GM19452 (cell line): ENCODE measurements at regions not wholly inside any gene's neighbourhood (a gene's known extent, or its start where the extent isn't known, plus 50 kb on each side); places are given as distances from the start of the nearest gene placed in this dataset.
"Not testable (repeated sequence)": the region's sequence is repeated elsewhere in the genome, so short reads cannot be mapped to it uniquely, and the experiment has no call there.

Experiments
- ATAC-seq: cut with Tn5 transposase; IDR thresholded peaks from one replicate; pipeline ENCODE4 v1.9.1; 2021; ENCODE audit not compliant: unreplicated experiment

DNA sequence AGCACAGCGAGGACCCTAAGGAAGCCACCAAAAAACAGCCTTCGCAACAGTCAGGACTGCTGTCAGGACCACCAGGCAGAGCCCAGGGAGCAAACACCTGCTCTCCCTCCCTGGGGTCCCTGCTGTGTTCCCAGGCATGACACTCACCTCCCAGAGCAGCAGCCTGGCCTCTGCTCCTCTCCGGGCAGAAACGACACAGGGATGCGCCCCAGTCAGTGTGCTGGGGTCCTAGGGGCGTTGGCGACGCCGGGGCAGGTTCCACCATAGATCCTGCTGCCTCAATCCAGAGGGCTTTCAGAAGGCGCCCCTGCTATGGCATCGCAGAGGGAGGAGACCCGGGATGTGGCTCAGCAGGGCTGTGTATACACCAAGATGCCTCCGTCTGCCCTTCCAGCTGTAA is 169.7 kb upstream of the FOXD4L5 start:
- ATAC-seq: not testable (repeated sequence)

GRCh38 chr9:65454034-65454433 is 169.0 kb upstream of the FOXD4L5 start:
- ATAC-seq: not testable (repeated sequence)

GRCh38 chr9:65449886-65450610 is 165.0 kb upstream of the FOXD4L5 start:
- ATAC-seq: not testable (repeated sequence)

GRCh38 chr9:65449423-65449822 is 164.4 kb upstream of the FOXD4L5 start:
- no peak for ATAC-seq

DNA sequence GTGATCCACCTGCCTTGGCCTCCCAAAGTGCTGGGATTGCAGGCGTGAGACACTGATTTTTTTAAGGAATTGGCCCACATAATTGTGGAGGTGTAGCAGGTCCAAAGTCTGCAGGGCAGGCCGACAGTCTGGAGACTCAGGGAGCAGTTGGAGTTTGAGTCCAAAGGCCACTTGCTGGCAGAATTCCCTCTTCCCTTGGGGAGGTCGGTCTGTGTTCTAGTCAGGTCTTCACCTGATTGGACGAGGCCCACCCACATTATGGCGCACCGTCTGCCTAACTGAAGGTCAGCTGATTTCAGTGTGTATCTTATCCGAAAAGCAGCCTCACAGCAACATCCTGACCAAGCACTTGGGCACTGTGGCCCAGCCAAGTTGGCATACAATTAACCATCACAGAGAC is 162.1 kb upstream of the FOXD4L5 start:
- ATAC-seq: not testable (repeated sequence)

- not testable (repeated sequence) for ATAC-seq
Measured at GRCh38 chr9:65445991-65446390, 161.0 kb upstream of the FOXD4L5 start.

DNA sequence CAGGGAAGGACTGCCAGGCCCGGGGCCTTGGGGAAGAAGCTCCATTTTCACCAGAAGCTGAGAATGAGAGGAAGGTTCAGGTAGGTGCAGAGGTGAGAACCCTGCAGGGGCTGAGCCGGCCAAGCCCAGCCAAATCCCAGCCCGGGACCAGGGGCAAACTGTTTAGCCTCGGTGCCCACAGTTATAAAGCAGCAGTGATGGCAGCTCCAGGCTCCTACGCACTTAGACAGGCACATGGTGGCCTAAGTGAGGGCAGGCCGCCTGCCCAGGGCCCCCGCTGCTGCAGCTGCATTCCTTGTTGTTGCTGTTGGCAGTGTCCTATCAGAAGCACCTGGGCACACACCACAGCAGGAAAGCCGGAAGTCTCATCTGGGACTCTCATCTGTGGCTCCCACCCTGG is 159.9 kb upstream of the FOXD4L5 start:
- ATAC-seq: no peak

- ATAC-seq: not testable (repeated sequence)
Measured at GRCh38 chr9:65442116-65442515, 157.1 kb upstream of the FOXD4L5 start.

GRCh38 chr9:65441324-65441920 is 156.4 kb upstream of the FOXD4L5 start:
- not testable (repeated sequence) for ATAC-seq

DNA sequence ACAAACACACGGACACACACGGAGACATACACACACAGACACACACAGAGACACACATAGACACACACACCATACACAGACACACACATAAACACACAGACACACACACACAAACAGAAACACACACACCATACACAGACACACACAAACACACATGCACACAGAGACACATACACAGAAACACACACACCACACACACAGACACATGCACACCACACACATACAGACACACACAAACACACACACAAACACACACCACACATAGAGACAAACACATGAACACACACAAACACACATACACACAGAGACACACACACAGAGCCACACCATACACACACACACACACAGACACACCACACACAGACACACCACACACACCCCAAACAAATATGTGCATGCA is 152.7 kb upstream of the FOXD4L5 start:
- no peak for ATAC-seq

DNA sequence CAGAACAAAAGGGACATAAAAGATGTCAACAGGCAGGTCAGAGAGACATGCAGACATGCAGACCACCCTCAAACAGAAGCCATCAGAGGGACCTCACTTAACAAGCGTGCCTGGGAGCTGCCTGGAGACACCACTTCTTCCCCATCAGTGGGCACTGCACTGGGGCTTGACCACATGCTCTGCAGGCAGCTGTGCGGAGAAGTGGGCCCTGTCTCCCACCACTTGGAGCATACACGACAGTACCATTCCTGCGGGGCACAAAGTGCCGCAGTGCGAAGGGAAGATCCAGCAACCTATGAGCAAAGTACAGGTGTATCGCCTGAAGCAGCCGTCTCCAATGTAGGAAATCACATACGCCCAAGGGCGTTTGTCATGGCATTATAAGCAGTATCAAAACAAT is 150.5 kb upstream of the FOXD4L5 start:
- no peak for ATAC-seq

- ATAC-seq: no peak
Measured at GRCh38 chr9:65432722-65433323, 147.8 kb upstream of the FOXD4L5 start.

GRCh38 chr9:65432051-65432450 is 147.0 kb upstream of the FOXD4L5 start:
- ATAC-seq: no peak

DNA sequence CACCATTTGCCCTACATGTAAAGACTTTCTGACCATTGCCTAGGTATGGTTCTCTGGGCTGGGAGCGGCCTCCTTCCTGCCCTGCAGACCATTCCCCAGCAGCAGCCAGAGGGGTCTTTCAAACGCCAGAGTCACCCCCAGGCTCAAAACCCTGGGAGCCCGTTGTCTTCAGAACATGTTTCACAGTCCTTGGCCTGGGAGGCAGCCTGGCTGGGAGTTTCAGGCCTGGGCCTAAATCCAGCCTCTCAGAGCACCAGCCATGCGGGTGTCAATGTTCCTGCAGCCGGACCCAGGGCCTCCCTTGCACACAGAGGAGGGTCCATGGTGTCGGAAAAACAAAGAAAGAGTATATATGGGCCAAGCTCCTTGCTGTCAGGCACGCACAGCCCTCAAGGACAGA is 145.2 kb upstream of the FOXD4L5 start:
- no peak for ATAC-seq

- ATAC-seq: not testable (repeated sequence)
Measured at GRCh38 chr9:65427361-65427760, 142.4 kb upstream of the FOXD4L5 start.

DNA sequence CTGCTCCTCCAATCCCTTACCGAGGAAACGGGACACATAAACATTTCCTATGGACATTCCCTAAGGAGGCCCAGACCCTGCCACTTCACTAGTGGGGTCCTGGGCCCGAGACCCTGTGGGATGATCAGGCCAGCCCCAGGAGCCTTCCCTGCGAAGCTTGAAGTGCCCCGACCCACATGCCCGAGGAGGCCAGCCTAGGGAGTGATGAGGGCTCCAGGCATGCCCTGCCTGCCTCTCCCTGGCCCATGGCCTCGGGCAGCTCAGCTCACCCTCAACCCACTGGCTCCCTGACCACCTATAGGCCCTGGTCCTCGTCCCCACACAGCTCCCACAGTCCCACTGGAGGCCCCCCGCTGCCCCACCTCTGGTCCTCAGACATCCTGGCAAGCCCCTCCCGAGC is 141.8 kb upstream of the FOXD4L5 start:
- ATAC-seq: not testable (repeated sequence)

DNA sequence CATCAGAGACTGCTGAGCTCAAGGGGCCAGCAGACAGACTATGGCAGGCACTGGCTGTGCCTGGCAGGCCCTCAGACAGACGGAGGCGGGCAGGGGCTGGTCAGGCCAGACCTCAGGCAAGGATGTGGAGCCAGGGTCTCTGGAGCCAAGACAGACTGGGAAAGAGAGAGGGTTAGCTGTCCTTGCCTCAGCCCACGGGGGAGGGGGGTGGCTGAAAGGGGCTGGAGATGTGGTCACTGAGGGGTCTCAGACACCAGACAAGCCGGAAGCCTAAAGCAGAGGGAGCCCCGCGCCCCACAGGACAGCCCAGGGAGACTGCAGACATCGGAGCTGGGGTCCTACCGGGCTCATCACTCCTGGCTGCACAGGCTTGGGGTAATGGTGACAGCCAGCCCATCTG is 141.2 kb upstream of the FOXD4L5 start:
- no peak for ATAC-seq

DNA sequence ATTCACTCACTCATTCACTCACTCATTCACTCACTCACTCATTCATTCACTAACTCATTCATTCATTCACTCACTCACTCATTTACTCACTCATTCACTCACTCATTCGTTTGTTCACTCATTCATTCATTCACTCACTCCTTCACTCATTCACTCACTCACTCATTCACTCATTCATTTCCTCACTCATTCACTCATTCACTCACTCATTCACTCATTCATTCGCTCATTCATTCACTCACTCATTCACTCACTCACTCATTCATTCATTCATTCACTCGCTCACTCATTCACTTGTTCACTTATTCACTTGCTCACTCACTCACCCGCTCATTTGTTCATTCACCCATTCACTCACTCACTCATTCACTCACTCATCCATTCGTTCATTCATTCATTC is 140.2 kb upstream of the FOXD4L5 start:
- ATAC-seq: not testable (repeated sequence)

GRCh38 chr9:65424437-65424984 is 139.5 kb upstream of the FOXD4L5 start:
- not testable (repeated sequence) for ATAC-seq

- not testable (repeated sequence) for ATAC-seq
Measured at GRCh38 chr9:65423691-65424436, 138.9 kb upstream of the FOXD4L5 start.

GRCh38 chr9:65422966-65423690 is 138.1 kb upstream of the FOXD4L5 start:
- ATAC-seq: not testable (repeated sequence)
